PC-3 (cell line): ENCODE measurements at regions not wholly inside any gene's neighbourhood (a gene's known extent, or its start where the extent isn't known, plus 50 kb on each side); places are given as distances from the start of the nearest gene placed in this dataset.
"Not testable (repeated sequence)": the region's sequence is repeated elsewhere in the genome, so short reads cannot be mapped to it uniquely, and the experiment has no call there.

Experiments used
- ATAC-seq: fragments of 200-7000 bp; cut with Tn5 transposase; 2 replicates; pipeline ENCODE4 v1.9.1; 2020; ENCODE audit warnings: mild to moderate bottlenecking, moderate library complexity
- BruUV-seq: library from RNA; stranded (reverse); fragments of 400-500 nt; replicated peaks from 2 replicates; lab custom pipeline; 2021; lab: Mats Ljungman, UMichigan
- CTCF ChIA-PET: fragments of 300-600 bp; sonication (Branson Sonifier 250); formaldehyde crosslinking; loops from one replicate; lab custom pipeline; 2022; ENCODE audit warnings: antibody characterized with exemption; lab: Charles Lee
- POLR2A ChIA-PET: fragments of 300-600 bp; sonication (Branson Sonifier 250); formaldehyde crosslinking; loops from one replicate; lab custom pipeline; 2022; ENCODE audit warnings: antibody characterized with exemption; ENCODE audit not compliant: unreplicated experiment; lab: Charles Lee
- DNase-seq: peaks from one replicate; pipeline ENCODE4 v3.0.0-alpha.2; 2015
- H2AFZ ChIP-seq: fragments of 300-600 bp; sonication (generic); 2 replicates; pipeline ENCODE4 v1.6.0; 2016; ENCODE audit warnings: antibody characterized with exemption, low read length
- H3F3A ChIP-seq: fragments of 300-600 bp; sonication (generic); one replicate; pipeline ENCODE4 v1.6.0; 2017; ENCODE audit warnings: antibody characterized with exemption, low read length, control low read depth, mild to moderate bottlenecking; ENCODE audit not compliant: unreplicated experiment
- H3K27ac ChIP-seq: fragments of 300-600 bp; sonication (generic); 2 replicates; pipeline ENCODE4 v1.5.1; 2016; ENCODE audit warnings: mild to moderate bottlenecking, low read length
- H3K27me3 ChIP-seq: fragments of 300-600 bp; sonication (generic); 2 replicates; pipeline ENCODE4 v1.6.1; 2016; ENCODE audit warnings: low read length, mixed read lengths
- H3K36me3 ChIP-seq: fragments of 300-600 bp; sonication (generic); 2 replicates; pipeline ENCODE4 v1.6.1; 2016; ENCODE audit warnings: low read depth, mixed run types, low read length, mixed read lengths
- H3K4me1 ChIP-seq: fragments of 300-600 bp; sonication (generic); 2 replicates; pipeline ENCODE4 v1.5.1; 2016; ENCODE audit warnings: low read length; ENCODE audit not compliant: insufficient read depth
- H3K4me2 ChIP-seq: fragments of 300-600 bp; sonication (generic); 2 replicates; pipeline ENCODE4 v1.6.0; 2016; ENCODE audit warnings: low read length
- H3K4me3 ChIP-seq: fragments of 300-600 bp; sonication (generic); 2 replicates; pipeline ENCODE4 v1.5.1; 2016; ENCODE audit warnings: mild to moderate bottlenecking, low read length, mixed read lengths
- H3K79me2 ChIP-seq: fragments of 300-600 bp; sonication (generic); 2 replicates; pipeline ENCODE4 v1.6.1; 2017; ENCODE audit warnings: low read length, mixed read lengths
- H3K9ac ChIP-seq: fragments of 300-600 bp; sonication (generic); 2 replicates; pipeline ENCODE4 v1.6.0; 2016; ENCODE audit warnings: mild to moderate bottlenecking, low read length
- H3K9me2 ChIP-seq: fragments of 300-600 bp; sonication (generic); replicated peaks from 2 replicates; pipeline ENCODE4 v1.6.1; 2016; ENCODE audit warnings: mixed run types, low read length, mixed read lengths
- H3K9me3 ChIP-seq: fragments of 300-600 bp; sonication (generic); 2 replicates; pipeline ENCODE4 v1.6.1; 2016; ENCODE audit warnings: low read length, mixed read lengths
- H4K20me1 ChIP-seq: fragments of 300-600 bp; sonication (generic); 2 replicates; pipeline ENCODE4 v1.6.1; 2016; ENCODE audit warnings: low read length, mixed read lengths
- EZH2 ChIP-seq: fragments of 300-600 bp; sonication (generic); IDR thresholded peaks from one replicate; pipeline ENCODE4 v1.6.1; 2017; ENCODE audit warnings: antibody characterized with exemption, mild to moderate bottlenecking, low read length; ENCODE audit not compliant: unreplicated experiment
- EZH2phosphoT487 ChIP-seq: fragments of 300-600 bp; sonication (generic); IDR thresholded peaks from 2 replicates; pipeline ENCODE4 v1.6.1; 2018; ENCODE audit warnings: mild to moderate bottlenecking, antibody characterized with exemption, low read length, borderline replicate concordance
- intact Hi-C: fragments of 100-400 bp; cut with micrococcal nuclease; formaldehyde crosslinking; loops from 2 replicates; pipeline ENCODE4 v1.9.0; 2023
- TF ChIP-seq, protein P1 (sequence below): fragments of 300-600 bp; sonication (generic); conservative IDR thresholded peaks from 2 replicates; pipeline ENCODE4 v1.5.1; 2017; ENCODE audit warnings: antibody characterized with exemption, low read depth, mild to moderate bottlenecking, low read length

GRCh38 chr2:40020997-40021396 lies 241.9 kb upstream of the THUMPD2 start:
- H3K4me3 ChIP-seq: no peak overlapping the region
- H3F3A ChIP-seq: no peaks in the 10 kb centered on the region
- TF ChIP-seq EZH2 (no peak), EZH2phosphoT487 (no peak)
- TF ChIP-seq, protein P1, sequence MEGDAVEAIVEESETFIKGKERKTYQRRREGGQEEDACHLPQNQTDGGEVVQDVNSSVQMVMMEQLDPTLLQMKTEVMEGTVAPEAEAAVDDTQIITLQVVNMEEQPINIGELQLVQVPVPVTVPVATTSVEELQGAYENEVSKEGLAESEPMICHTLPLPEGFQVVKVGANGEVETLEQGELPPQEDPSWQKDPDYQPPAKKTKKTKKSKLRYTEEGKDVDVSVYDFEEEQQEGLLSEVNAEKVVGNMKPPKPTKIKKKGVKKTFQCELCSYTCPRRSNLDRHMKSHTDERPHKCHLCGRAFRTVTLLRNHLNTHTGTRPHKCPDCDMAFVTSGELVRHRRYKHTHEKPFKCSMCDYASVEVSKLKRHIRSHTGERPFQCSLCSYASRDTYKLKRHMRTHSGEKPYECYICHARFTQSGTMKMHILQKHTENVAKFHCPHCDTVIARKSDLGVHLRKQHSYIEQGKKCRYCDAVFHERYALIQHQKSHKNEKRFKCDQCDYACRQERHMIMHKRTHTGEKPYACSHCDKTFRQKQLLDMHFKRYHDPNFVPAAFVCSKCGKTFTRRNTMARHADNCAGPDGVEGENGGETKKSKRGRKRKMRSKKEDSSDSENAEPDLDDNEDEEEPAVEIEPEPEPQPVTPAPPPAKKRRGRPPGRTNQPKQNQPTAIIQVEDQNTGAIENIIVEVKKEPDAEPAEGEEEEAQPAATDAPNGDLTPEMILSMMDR: no peak
- no peak overlapping the region for H3K9ac ChIP-seq
- H2AFZ ChIP-seq: no peak overlapping the region
- H3K36me3 ChIP-seq: no peaks in the 10 kb centered on the region
- H3K27me3 ChIP-seq: no peaks in the 10 kb centered on the region
- H3K9me2 ChIP-seq: no peaks in the 10 kb centered on the region
- intact Hi-C loops: no loop called here
- ATAC-seq: no peak
- DNase-seq: no peak
- ChIA-PET POLR2A (no interaction called here), CTCF (no interaction called here)
- no peaks in the 10 kb centered on the region for H3K79me2 ChIP-seq
- no peak overlapping the region for H3K4me2 ChIP-seq
- peaks cover 10% of the 10 kb centered on the region; the same call in 1 of the 2 replicates for H3K9me3 ChIP-seq
- H4K20me1 ChIP-seq: no peaks in the 10 kb centered on the region
- no TSS peak for BruUV-seq
- no peak overlapping the region for H3K27ac ChIP-seq
- no peaks in the 10 kb centered on the region for H3K4me1 ChIP-seq

GRCh38 chr2:40016151-40016885 lies 237.3 kb upstream of the THUMPD2 start:
- Histone ChIP-seq H3K36me3 (no peaks in the 10 kb centered on the region), H3K79me2 (no peaks in the 10 kb centered on the region), H3K27ac (no peak overlapping the region), H3K27me3 (no peaks in the 10 kb centered on the region), H3K4me2 (no peak overlapping the region), H2AFZ (no peak overlapping the region), H4K20me1 (no peaks in the 10 kb centered on the region), H3K9ac (no peak overlapping the region), H3K9me2 (no peaks in the 10 kb centered on the region), H3K9me3 (peaks cover 5% of the 10 kb centered on the region; the same call in 1 of the 2 replicates), H3K4me3 (no peak overlapping the region), H3F3A (no peaks in the 10 kb centered on the region), H3K4me1 (no peaks in the 10 kb centered on the region)
- no peak for ATAC-seq
- intact Hi-C loops: no loop called here
- CTCF ChIA-PET: no interaction called here
- TF ChIP-seq EZH2phosphoT487 (no peak), EZH2 (no peak)
- TF ChIP-seq, protein P1: no peak
- POLR2A ChIA-PET: no interaction called here
- BruUV-seq: no TSS peak
- no peak for DNase-seq

DNA sequence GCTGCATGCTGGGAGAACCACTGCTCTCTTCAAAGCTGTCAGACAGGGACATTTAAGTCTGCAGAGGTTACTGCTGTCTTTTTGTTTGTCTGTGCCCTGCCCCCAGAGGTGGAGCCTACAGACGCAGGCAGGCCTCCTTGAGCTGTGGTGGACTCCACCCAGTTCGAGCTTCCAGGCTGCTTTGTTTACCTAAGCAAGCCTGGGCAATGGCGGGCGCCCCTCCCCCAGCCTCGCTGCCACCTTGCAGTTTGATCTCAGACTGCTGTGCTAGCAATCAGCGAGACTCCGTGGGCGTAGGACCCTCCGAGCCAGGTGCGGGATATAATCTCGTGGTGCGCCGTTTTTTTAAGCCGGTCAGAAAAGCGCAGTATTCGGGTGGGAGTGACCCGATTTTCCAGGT lies 234.9 kb upstream of the THUMPD2 start:
- POLR2A ChIA-PET, H3K9me3 ChIP-seq: not testable (repeated sequence)

More for the DNA sequence above, 234.9 kb upstream of the THUMPD2 start:
- H3K27me3 ChIP-seq, CTCF ChIA-PET, H2AFZ ChIP-seq, BruUV-seq, ATAC-seq, H3K9me2 ChIP-seq, H3K4me1 ChIP-seq, H3K9ac ChIP-seq, H3K4me2 ChIP-seq, DNase-seq, H4K20me1 ChIP-seq, H3K27ac ChIP-seq, intact Hi-C loops, H3F3A ChIP-seq, H3K79me2 ChIP-seq, H3K4me3 ChIP-seq, H3K36me3 ChIP-seq: not testable (repeated sequence)
